Cardiac septum (tissue), 1 donor: ENCODE measurements at regions not wholly inside any gene's neighbourhood (a gene's known extent, or its start where the extent isn't known, plus 50 kb on each side); places are given as distances from the start of the nearest gene placed in this dataset.
"Not testable (repeated sequence)": the region's sequence is repeated elsewhere in the genome, so short reads cannot be mapped to it uniquely, and the experiment has no call there.

ENCODE experiments used
- DNase-seq: peaks from one replicate; pipeline ENCODE4 v3.0.0-alpha.2; 2020; ENCODE audit warnings: low spot score
- intact Hi-C: fragments of 100-400 bp; cut with DNase I; formaldehyde crosslinking; loops from one replicate; pipeline ENCODE4 v1.14.0; 2022
- donor health status: DM: no; HTN: no; CAD: no.

DNA sequence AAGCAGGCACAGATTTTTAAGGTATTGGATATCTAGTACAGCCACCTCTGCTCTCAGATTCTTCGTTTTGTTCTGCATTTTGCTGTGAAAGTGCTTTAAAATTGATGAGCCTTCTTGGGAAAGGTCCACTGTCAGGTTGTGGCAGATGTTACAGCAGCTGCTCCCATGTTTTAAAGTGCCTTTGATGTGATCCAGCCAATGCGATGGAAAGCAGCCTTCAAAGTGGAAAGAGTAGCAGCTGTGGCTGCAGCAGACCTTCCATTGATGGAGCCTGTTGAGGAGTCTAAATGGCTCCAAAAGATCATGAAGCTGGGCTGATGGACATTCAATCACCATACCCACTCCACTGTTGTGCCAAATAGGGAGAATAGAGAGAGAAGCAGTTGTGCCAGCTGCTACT is 816.9 kb downstream of the PLA2G4A start:
- DNase-seq: no peak
- intact Hi-C loops: no loop called here

- intact Hi-C loops: no loop called here
- DNase-seq: no peak
Observed at GRCh38 chr1:187646536-187647107, 817.9 kb downstream of the PLA2G4A start.

DNA sequence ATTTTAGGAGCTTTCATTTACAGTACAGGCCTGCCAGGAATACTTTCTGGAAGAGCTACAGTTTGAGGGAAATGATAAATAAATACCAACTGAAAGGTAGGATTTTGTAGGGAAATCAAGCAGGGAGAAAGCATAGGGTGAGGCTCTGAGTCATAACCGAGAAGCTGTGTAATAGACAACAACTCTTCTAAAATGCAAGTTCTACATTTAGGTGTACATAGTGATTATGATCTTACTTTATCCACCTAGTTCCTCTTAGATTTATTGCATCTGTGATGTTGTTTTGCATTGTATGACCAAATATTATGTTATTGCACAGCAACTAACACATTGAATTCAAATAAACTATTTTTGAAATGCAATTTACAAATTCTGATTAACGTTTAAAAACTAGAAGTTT is 819.3 kb downstream of the PLA2G4A start:
- intact Hi-C loops: no loop called here
- no peak for DNase-seq

- intact Hi-C loops: no loop called here
- DNase-seq: no peak
Observed at GRCh38 chr1:187654635-187655034, 825.9 kb downstream of the PLA2G4A start.

DNA sequence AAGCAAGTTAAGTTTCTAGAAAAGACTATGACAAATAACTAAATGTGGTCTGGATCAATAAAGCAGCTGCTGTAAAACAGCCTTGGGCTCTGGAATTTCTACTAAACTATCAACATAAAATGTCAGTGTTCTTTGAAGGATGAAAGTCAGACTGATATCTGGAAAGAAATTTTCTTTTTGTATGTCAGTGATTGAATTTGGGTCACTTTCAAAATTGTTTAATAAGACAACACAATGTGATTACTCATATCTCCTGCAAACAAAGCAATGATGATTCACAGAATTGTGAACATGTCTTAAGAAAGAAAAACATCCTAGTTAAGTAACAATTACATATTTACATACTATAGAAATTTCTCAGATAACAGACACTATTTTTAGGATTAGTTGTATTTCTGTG is 826.4 kb downstream of the PLA2G4A start:
- no peak for DNase-seq
- intact Hi-C loops: no loop called here

- intact Hi-C loops: no loop called here
- no peak for DNase-seq
Observed at GRCh38 chr1:187665483-187665882, 836.7 kb downstream of the PLA2G4A start.

- DNase-seq: no peak
- intact Hi-C loops: no loop called here
Observed at GRCh38 chr1:187680823-187681222, 852.1 kb downstream of the PLA2G4A start.

- DNase-seq: no peak
- intact Hi-C loops: no loop called here
Observed at GRCh38 chr1:187682112-187682511, 853.4 kb downstream of the PLA2G4A start.

GRCh38 chr1:187685333-187685732 is 856.6 kb downstream of the PLA2G4A start:
- intact Hi-C loops: no loop called here
- DNase-seq: no peak

- DNase-seq: no peak
- intact Hi-C loops: no loop called here
Observed at GRCh38 chr1:187689129-187689528, 860.4 kb downstream of the PLA2G4A start.

DNA sequence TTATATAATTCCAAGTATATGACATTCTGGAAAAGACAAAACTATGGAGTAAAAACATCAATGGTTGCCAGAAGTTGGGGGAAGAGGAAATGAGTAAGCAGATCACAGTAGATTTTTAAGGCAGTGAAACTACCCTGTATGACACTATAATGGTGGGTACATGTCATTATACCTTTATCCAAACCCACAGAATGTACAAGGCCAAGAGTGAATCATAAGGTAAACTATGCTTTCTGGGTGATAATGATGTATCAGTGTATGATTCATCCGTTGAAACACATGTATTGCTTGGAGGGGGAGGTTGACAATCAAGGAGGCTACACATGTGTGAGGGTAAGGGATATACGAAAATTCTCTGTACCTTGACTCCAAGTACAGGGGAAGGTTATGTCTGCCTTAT is 862.7 kb downstream of the PLA2G4A start:
- no peak for DNase-seq
- intact Hi-C loops: no loop called here

DNA sequence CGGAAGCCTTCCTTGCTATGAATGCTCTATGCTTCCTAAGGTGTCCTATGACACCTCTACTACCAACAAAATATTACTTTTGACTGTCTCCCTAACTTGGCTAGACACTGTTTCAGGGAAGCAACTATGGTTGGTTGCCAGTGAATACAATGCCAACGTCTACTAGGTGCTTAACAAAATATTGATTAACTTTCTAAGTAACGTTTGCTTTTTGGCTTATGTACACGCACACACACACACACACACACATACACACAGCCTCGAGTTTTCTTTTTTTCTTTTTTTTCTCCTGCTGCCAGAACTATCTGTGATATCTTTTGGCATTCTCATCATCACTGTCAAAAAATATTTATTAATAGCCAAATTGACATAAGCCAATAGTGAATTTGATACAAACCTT is 864.0 kb downstream of the PLA2G4A start:
- intact Hi-C loops: no loop called here
- no peak for DNase-seq

DNA sequence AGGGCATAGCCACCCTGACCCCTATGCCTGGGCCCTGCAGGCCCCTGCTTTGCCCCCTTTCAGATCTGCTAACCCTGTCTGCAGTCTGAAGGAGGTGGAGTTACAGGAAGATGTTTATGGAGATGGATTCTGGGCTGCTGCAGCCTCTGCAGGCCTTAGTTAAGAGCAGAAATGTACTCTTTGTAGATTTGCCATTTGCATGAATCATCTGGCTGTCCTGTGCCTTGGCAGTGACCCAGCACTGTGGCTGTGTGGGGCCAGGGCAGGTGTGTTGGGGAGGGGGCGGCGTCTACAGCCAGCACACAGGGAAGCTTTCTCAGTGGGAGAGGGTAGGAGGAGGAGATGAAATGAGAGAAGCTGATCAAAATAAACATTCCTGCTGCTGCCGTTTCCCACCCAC is 867.3 kb downstream of the PLA2G4A start:
- intact Hi-C loops: no loop called here
- DNase-seq: no peak

- DNase-seq, intact Hi-C loops: not testable (repeated sequence)
Observed at GRCh38 chr1:187703138-187704130, 874.7 kb downstream of the PLA2G4A start.

DNA sequence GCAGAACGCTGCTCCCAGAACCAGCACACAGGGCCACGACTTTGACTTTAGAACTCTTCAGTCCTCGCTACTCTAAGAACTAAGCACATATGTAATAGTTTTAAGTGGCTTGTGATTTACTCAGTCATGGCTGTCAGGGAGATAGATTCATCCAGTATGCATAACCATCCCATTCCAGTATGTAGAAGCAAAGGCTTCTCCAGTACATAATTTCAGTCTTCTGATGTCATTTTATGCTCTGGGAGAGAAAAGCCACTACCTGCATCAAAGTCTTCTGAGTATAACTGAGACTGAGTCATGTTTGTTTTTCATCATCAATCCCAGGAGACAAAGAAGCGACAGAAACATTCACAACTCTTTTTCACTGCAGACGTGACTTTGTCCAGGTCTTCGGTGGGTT is 885.7 kb downstream of the PLA2G4A start:
- intact Hi-C loops: no loop called here
- DNase-seq: no peak

DNA sequence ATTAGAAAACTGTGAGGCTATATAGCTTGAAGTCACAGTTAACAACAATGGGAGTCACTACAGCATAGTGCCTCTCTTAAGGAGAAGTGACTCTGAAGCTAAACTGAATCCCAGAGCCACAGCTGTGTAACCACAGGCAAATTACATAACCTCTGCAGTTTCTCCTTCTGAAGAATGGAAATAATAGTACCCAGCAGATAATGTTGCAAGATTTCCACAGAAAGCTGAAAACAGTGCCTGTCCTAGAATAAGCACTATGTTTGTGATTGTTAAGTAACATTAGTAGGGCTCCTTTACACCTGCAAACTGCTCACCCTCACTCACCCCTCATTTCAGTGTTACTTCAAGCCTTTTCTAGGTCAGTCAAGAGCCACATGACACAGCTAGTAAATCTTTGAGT is 886.7 kb downstream of the PLA2G4A start:
- intact Hi-C loops: no loop called here
- no peak for DNase-seq

DNA sequence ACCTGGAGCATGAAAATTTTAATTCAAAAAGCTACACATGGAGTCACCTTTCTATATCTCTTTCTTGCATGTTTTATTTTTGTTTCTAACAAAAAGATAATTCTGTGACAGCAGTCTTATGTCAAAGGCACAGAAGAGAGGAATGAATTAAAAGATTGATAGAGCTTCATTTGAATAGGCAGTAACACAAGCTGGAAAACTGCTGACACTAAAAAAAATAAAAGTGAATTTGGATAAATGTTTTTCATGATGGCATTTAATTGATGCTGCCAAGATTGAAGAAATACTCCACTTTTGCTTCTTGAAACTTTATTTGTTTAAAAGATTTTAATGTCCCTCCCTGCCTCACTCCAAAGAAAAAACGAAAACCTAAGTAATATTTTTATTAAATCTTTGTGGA is 887.4 kb downstream of the PLA2G4A start:
- DNase-seq: no peak
- intact Hi-C loops: no loop called here

GRCh38 chr1:187718527-187718926 is 889.8 kb downstream of the PLA2G4A start:
- intact Hi-C loops: no loop called here
- DNase-seq: no peak

DNA sequence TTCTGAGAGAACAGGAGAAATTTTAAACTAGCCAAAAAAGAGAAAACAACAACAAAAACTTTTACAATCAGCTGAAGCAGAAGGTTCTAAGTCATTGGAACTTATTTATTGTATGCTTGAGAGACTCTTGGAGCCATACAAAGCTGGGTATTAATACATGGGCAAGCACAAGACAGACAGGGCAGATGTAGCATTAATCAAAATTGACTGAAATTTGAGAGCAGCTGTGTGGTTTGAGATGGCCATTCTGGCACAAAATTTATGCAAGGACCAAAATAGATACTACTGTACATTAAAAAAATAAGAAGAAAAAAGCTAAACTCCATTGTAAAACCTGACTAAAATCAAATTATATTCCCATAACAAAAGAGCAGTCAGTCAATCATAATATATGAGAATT is 892.5 kb downstream of the PLA2G4A start:
- no peak for DNase-seq
- intact Hi-C loops: no loop called here

GRCh38 chr1:187725216-187725615 is 896.5 kb downstream of the PLA2G4A start:
- intact Hi-C loops: no loop called here
- DNase-seq: no peak

DNA sequence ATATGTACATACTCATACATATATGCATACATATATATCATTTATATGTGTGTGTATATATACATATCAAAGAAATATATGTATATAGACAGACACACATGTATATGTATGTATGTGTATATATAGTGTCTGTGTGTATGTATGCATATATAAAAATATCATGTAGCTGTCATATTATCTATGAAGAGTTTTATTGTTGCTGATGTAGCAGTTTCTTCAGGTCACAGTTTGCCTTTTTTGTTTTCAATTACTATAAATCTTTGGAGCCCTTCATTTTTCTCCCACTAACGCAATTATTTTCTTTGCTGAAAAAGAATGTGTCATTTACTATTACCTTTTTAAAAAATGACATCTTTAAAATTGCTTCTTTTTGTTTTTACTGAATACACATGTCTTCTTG is 904.5 kb downstream of the PLA2G4A start:
- no peak for DNase-seq
- intact Hi-C loops: no loop called here
